HepG2 (cell line): ENCODE measurements at regions not wholly inside any gene's neighbourhood (a gene's known extent, or its start where the extent isn't known, plus 50 kb on each side); places are given as distances from the start of the nearest gene placed in this dataset.

Experiments
- ATAC-seq: fragments of 200-7000 bp; cut with Tn5 transposase; 3 replicates; pipeline ENCODE4 v1.9.1; 2020; ENCODE audit warnings: mild to moderate bottlenecking, moderate library complexity
- BruUV-seq: library from RNA; stranded (reverse); fragments of 400-500 nt; replicated peaks from 2 replicates; lab custom pipeline; 2021; lab: Mats Ljungman, UMichigan
- CTCF ChIA-PET: fragments of 300-600 bp; formaldehyde crosslinking; extraction: SDS; loops from one replicate; lab custom pipeline; 2021; ENCODE audit warnings: low total read pairs, inconsistent platforms, low intra/inter-chr PET ratio; lab: Yijun Ruan, JAX
- POLR2A ChIA-PET: fragments of 350-600 bp; sonication (Branson Sonifier 250); formaldehyde crosslinking; loops from one replicate; lab custom pipeline; 2020; ENCODE audit warnings: antibody characterized with exemption, inconsistent platforms; lab: Yijun Ruan, JAX
- DNase-seq: peaks from one replicate; pipeline ENCODE4 v3.0.0-alpha.2; 2015; ENCODE audit warnings: low spot score
- FAIRE-seq: peaks from 3 replicates; lab custom pipeline; 2011; peaks lifted over from hg19 to GRCh38; lab: Jason Lieb, UNC
- H2AFZ ChIP-seq: one replicate; pipeline ENCODE4 v1.6.1; 2011; ENCODE audit warnings: low read length, inconsistent platforms
- H3K27ac ChIP-seq: fragments of 300-600 bp; 3 replicates; pipeline ENCODE4 v1.8.0; 2011; ENCODE audit warnings: mixed run types, mild to moderate bottlenecking, mixed read lengths, low read length, inconsistent platforms; ENCODE audit not compliant: insufficient read depth; ENCODE audit errors: extremely low read length
- H3K27me3 ChIP-seq, 2 experiments: fragments of 200-600 bp in 1 of 2; 2 replicates in 1 of 2; 3 replicates in 1 of 2; pipeline versions ENCODE4 v1.6.0 to v1.8.0; 2011; ENCODE audit warnings: low read length in 2 of 2, mild to moderate bottlenecking in 2 of 2, moderate library complexity in 2 of 2, inconsistent platforms in 1 of 2; ENCODE audit not compliant: insufficient read depth in 2 of 2, control insufficient read depth in 1 of 2
- H3K36me3 ChIP-seq, 2 experiments: fragments of 200-600 bp in 1 of 2; replicated peaks in 1 of 2; 2 replicates in 1 of 2; 3 replicates in 1 of 2; pipeline versions ENCODE4 v1.5.1 to v1.8.0; 2011; ENCODE audit warnings: low read length in 2 of 2, inconsistent platforms in 1 of 2; ENCODE audit not compliant: insufficient read depth in 2 of 2, control insufficient read depth in 1 of 2
- H3K4me1 ChIP-seq: 2 replicates; pipeline ENCODE4 v1.5.1; 2012; ENCODE audit warnings: low read length, inconsistent platforms; ENCODE audit not compliant: insufficient read depth
- H3K4me2 ChIP-seq: 2 replicates; pipeline ENCODE4 v1.6.0; 2011; ENCODE audit warnings: low read depth, low read length, inconsistent platforms
- H3K4me3 ChIP-seq, 3 experiments: fragments of 200-600 bp in 1 of 3; sonication (generic), shearing (Covaris generic) in 1 of 3; replicated peaks in 1 of 3; 2 replicates each; pipeline ENCODE4 v1.5.1; 2011 to 2016; ENCODE audit warnings: low read length in 3 of 3, inconsistent platforms in 2 of 3, low read depth in 2 of 3, mild to moderate bottlenecking in 2 of 3, control low read depth in 1 of 3, mixed read lengths in 1 of 3; ENCODE audit not compliant: insufficient read depth in 1 of 3
- H3K79me2 ChIP-seq: one replicate; pipeline ENCODE4 v1.6.1; 2011; ENCODE audit warnings: low read length, inconsistent platforms; ENCODE audit not compliant: insufficient read depth
- H3K9ac ChIP-seq: 2 replicates; pipeline ENCODE4 v1.6.0; 2011; ENCODE audit warnings: mild to moderate bottlenecking, low read depth, low read length, inconsistent platforms; ENCODE audit not compliant: insufficient read depth
- H3K9me3 ChIP-seq: 2 replicates; pipeline ENCODE4 v1.5.1; 2012; ENCODE audit warnings: mild to moderate bottlenecking, low read length
- H4K20me1 ChIP-seq: 2 replicates; pipeline ENCODE4 v1.6.0; 2011; ENCODE audit warnings: inconsistent platforms, mild to moderate bottlenecking, low read length, moderate library complexity; ENCODE audit not compliant: insufficient read depth
- DNMT1 ChIP-seq: sonication (generic); formaldehyde crosslinking; IDR thresholded peaks from 2 replicates; pipeline ENCODE4 v1.5.1; 2020; ENCODE audit warnings: mild to moderate bottlenecking, missing genetic modification reagents
- DR1 ChIP-seq: sonication (generic); formaldehyde crosslinking; IDR thresholded peaks from 2 replicates; pipeline ENCODE4 v1.8.0; 2021; ENCODE audit warnings: mild to moderate bottlenecking, missing genetic modification reagents, inconsistent platforms
- FIP1L1 ChIP-seq: fragments of 200-400 bp; formaldehyde crosslinking; IDR thresholded peaks from 2 replicates; pipeline ENCODE4 v1.6.1; 2018; ENCODE audit warnings: low read depth, mild to moderate bottlenecking, low read length, moderate library complexity, borderline replicate concordance; ENCODE audit not compliant: insufficient read depth
- KMT2A ChIP-seq: sonication (generic); formaldehyde crosslinking; IDR thresholded peaks from 2 replicates; pipeline ENCODE4 v1.4.0; 2020; ENCODE audit warnings: missing genetic modification reagents
- SUZ12 ChIP-seq: fragments of 150-350 bp; IDR thresholded peaks from 2 replicates; pipeline ENCODE4 v1.6.1; 2014; ENCODE audit warnings: low read depth, low read length
- ZC3H13 ChIP-seq: sonication (generic); formaldehyde crosslinking; IDR thresholded peaks from 2 replicates; pipeline ENCODE4 v1.8.1; 2023; ENCODE audit warnings: mild to moderate bottlenecking, missing genetic modification reagents, moderate library complexity
- ZMYM2 ChIP-seq: sonication (generic); formaldehyde crosslinking; IDR thresholded peaks from 2 replicates; pipeline ENCODE4 v1.8.0; 2022; ENCODE audit warnings: mild to moderate bottlenecking, missing genetic modification reagents
- ZNF3 ChIP-seq: IDR thresholded peaks from 2 replicates; pipeline ENCODE4 v1.7.0; 2017; ENCODE audit warnings: inconsistent platforms
- ZNF720 ChIP-seq: sonication (generic); formaldehyde crosslinking; IDR thresholded peaks from 2 replicates; pipeline ENCODE4 v1.4.0; 2020; ENCODE audit warnings: missing genetic modification reagents
- ZNF780A ChIP-seq: sonication (generic); formaldehyde crosslinking; IDR thresholded peaks from 2 replicates; pipeline ENCODE4 v1.8.0; 2022; ENCODE audit warnings: mild to moderate bottlenecking, missing genetic modification reagents, moderate library complexity
- WGBS: methylation state at CpG from one replicate; pipeline ENCODE4 v1.1.6; 2017; ENCODE audit warnings: low lambda C conversion rate; 5-methylcytosine and 5-hydroxymethylcytosine counted together
- in situ Hi-C: cut with HindIII; loops from 2 replicates; pipeline ENCODE4 v1.10.0; 2017; ENCODE audit warnings: low pct_unique_long_range_greater_than_20kb; ENCODE audit not compliant: extremely low pct_ligation_motif_present
- intact Hi-C: fragments of 100-400 bp; cut with micrococcal nuclease; formaldehyde crosslinking; loops from one replicate; pipeline ENCODE4 v1.10.0; 2022; ENCODE audit not compliant: unreplicated experiment
- TF ChIP-seq, protein P1 (sequence below): IDR thresholded peaks from 2 replicates; pipeline ENCODE4 v1.6.1; 2016; ENCODE audit warnings: low read depth
- TF ChIP-seq, protein P2 (sequence below): sonication (generic); formaldehyde crosslinking; conservative IDR thresholded peaks from 2 replicates; pipeline ENCODE4 v1.4.0; 2020; ENCODE audit warnings: missing genetic modification reagents
- TF ChIP-seq, protein P3 (sequence below): sonication (generic); formaldehyde crosslinking; IDR thresholded peaks from 2 replicates; pipeline ENCODE4 v1.9.0; 2021; ENCODE audit warnings: missing genetic modification reagents, mild to moderate bottlenecking, borderline replicate concordance

DNA sequence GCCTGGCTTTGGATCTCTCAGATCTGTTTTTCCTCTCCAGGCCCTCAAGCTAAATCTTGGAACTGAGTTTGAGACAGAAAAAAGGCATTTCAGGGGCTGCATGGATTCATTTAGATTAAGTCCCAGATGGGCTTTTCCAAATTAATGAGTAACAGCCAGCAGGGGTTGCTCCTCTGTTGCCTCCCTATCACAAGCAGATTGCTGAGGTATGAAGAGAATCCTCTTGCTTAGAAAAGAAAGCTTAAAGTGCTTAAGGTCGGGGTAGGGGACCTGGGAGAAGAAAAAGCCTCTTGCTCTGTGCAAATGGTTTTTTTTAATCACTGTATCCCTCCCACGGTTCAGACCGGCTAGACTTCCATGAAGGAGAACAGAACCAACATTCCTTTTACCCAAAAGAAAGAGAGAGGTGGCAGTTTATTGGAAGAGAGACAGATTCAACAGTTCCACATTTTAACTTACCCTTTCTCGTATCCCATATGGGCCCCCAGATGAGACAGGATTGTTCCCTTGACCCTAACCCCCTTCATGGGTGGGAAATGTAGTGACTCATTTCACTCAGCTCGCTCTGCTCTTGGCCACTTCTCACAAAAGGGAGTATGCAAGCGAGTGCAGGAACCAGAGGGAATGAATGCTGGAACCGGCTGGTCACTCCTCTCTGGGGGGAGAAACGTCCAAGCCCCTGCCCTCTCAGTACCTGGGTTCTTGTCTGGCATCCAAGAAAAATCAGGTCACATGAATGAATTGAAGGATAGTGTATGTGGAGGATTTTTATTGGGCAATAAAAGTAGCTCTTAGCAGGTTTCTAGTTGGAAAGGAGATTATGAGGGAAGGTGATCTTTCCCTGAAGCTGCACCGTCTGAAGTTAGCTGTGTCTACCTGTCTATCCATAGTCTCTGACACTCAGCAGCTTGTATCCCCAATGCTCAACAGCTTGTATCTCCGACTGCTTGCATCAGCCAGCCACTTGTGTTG lies 745.2 kb downstream of the SI start:
- Histone ChIP-seq H3K27me3 (no peaks in the 10 kb centered on the region), H3K27ac (no peak overlapping the region), H3K79me2 (no peaks in the 10 kb centered on the region), H3K9ac (no peak overlapping the region), H3K36me3 (no peaks in the 10 kb centered on the region), H3K4me2 (no peak overlapping the region), H2AFZ (no peak overlapping the region), H3K4me1 (no peaks in the 10 kb centered on the region), H3K4me3 (no peak overlapping the region), H4K20me1 (no peaks in the 10 kb centered on the region), H3K9me3 (no peaks in the 10 kb centered on the region)
- no peak for ATAC-seq
- DNase-seq, result no peak
- WGBS, result 3% methylated on average over 10 of the region's 10 CpGs
- no peak for FAIRE-seq
- BruUV-seq, result no TSS peak
- ChIA-PET CTCF (no interaction called here), POLR2A (no interaction called here)
- TF ChIP-seq DR1 (CRISPR knock-in tag) (no peak), ZMYM2 (no peak), DNMT1 (no peak), ZNF780A (CRISPR knock-in tag) (no peak), KMT2A (CRISPR knock-in tag) (no peak), ZNF720 (CRISPR knock-in tag) (no peak), ZC3H13 (CRISPR knock-in tag) (no peak), FIP1L1 (no peak), ZNF3 (CRISPR knock-in tag) (no peak), SUZ12 (no peak)
- TF ChIP-seq, protein P1, sequence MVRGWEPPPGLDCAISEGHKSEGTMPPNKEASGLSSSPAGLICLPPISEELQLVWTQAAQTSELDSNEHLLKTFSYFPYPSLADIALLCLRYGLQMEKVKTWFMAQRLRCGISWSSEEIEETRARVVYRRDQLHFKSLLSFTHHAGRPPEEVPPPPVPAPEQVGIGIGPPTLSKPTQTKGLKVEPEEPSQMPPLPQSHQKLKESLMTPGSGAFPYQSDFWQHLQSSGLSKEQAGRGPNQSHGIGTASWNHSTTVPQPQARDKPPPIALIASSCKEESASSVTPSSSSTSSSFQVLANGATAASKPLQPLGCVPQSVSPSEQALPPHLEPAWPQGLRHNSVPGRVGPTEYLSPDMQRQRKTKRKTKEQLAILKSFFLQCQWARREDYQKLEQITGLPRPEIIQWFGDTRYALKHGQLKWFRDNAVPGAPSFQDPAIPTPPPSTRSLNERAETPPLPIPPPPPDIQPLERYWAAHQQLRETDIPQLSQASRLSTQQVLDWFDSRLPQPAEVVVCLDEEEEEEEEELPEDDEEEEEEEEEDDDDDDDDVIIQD (CRISPR knock-in tag), result no peak
- TF ChIP-seq, protein P2, sequence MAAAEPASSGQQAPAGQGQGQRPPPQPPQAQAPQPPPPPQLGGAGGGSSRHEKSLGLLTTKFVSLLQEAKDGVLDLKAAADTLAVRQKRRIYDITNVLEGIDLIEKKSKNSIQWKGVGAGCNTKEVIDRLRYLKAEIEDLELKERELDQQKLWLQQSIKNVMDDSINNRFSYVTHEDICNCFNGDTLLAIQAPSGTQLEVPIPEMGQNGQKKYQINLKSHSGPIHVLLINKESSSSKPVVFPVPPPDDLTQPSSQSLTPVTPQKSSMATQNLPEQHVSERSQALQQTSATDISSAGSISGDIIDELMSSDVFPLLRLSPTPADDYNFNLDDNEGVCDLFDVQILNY (CRISPR knock-in tag), result no peak
- TF ChIP-seq, protein P3, sequence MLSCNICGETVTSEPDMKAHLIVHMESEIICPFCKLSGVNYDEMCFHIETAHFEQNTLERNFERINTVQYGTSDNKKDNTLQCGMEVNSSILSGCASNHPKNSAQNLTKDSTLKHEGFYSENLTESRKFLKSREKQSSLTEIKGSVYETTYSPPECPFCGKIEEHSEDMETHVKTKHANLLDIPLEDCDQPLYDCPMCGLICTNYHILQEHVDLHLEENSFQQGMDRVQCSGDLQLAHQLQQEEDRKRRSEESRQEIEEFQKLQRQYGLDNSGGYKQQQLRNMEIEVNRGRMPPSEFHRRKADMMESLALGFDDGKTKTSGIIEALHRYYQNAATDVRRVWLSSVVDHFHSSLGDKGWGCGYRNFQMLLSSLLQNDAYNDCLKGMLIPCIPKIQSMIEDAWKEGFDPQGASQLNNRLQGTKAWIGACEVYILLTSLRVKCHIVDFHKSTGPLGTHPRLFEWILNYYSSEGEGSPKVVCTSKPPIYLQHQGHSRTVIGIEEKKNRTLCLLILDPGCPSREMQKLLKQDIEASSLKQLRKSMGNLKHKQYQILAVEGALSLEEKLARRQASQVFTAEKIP (CRISPR knock-in tag), result no peak
- in situ Hi-C loops (no loop called here), intact Hi-C loops (no loop called here)
